Occipital lobe (tissue), 1 donor: ENCODE measurements at regions not wholly inside any gene's neighbourhood (a gene's known extent, or its start where the extent isn't known, plus 50 kb on each side); places are given as distances from the start of the nearest gene placed in this dataset.

Experiments used
- DNase-seq: peaks from one replicate; lab custom pipeline; 2025; lab: John Stamatoyannopoulos, UW

DNA sequence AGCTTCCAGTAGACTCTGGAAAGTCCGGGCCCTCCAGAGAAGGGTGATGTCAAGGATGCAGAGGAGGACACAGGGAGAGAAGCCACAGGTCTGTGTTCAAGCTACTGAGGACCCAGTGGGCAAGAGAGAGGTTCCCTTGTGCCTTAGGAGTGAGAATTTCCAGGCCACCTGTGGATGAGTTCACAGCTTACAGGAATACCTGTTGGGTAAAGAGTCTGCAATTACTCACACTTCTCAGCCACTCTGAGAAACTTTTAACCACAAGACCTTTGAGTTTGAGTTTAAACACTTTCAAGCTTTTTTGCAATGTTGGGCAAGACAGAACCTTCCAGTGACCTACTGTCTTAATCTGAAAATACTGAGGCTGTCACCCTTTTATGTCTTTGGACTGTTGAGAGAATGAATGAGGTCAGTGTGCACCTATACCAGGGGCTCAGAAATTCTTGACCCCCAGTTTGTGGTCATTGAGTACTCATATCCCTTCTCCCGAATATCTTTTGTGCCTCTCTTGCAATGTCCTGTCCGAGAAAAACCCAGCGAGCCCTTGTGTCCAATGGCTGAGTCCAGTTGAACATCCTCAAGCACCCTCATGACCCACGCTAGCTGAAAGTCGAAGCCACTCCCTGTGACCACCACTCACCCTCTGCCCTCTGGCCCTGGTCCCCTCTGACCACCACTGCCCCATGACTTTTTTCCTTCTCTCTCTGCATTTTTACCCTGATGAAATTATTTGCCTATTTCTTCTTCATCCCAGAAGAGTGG, 368.5 kb upstream of the ZNF507 start:
- DNase-seq = no peak

DNA sequence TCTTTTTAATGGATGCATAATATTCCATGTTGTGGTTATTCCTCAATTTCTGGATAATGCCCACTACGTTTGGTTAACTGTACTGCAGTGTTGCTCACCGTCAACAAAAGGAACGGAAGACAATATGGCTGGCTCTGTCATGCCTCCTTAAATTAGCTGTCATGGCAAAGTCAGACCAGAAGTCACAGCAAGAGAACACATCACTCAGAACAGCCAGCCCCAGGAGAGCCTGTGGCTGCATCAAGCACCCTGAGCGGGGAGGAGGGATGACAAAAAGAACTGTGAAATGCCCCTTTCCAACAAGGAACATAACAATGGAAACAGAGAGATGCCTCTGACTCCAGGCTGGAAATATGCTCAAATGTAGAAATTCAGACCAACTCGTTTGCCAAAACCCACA, 366.0 kb upstream of the ZNF507 start:
- no peak for DNase-seq

DNA sequence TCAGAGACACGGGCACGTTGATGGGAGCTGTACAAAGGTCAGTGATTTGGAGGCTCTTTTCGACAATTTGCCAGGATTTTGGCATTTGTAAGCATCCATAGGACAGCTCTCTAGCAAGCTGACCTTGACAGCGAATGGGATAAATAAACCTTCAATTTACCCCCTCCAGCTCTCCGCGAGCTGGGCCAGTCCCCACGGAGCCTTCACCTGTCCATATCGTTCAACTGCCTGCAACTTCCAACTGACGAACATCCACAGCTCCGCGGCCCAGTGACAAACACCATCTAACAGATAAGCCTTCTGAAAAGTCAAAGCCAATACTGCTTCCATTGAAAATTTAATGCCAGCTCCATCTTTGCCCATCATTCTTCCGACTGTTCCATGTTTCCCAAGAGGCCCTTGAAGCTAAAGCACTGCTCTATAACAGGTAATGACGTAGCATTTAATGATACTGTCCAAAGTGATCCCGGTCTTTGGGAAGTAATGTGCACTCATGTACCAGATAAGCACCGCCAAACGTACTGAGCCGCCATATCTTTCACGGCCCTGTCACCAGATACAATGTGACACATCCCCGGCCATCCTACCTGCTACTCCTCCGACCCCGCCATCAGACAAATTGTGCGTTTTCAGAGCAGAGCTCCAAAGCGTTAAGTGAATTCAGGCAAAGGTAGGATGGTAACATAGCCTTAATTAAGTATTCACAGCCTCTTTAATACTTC, 365.3 kb upstream of the ZNF507 start:
- DNase-seq = no peak

DNA sequence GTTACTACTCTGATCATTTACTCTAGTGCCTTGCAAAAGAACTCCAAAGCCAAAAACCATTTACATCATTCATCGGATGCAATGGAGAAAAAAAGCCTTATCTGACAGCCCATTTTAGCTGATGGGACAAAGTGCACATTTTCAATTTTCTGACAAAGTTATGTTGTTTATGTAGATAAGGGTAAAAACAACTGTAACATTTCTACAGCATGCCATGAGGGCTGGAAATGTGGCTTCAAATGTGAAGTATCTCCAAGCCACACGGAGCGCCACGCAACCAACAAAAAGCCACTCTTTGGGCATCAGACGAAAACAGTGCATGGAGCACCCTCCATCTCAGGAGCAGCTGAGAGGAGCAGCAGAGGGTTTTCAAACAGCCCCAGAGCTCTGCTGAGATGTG, 364.6 kb upstream of the ZNF507 start:
- DNase-seq = no peak

DNA sequence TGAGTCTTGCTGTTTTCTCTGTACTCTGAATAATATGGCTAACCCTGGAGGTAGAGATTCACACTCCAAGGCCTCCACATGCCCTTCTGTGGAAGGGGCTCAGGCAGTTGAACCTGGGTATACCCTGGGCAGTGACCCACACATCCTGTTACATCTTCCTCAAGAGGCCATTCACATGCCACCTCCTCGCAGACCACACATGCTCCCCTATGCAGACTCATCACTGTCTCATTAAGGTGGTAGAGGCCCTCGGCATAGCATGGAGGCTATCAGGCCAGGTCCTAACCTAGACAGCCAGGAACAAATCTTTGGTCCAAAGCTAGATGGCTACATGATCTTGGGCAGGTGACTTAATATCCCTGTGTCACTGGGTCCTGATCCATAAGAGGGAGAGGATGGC, 363.9 kb upstream of the ZNF507 start:
- no peak for DNase-seq

DNA sequence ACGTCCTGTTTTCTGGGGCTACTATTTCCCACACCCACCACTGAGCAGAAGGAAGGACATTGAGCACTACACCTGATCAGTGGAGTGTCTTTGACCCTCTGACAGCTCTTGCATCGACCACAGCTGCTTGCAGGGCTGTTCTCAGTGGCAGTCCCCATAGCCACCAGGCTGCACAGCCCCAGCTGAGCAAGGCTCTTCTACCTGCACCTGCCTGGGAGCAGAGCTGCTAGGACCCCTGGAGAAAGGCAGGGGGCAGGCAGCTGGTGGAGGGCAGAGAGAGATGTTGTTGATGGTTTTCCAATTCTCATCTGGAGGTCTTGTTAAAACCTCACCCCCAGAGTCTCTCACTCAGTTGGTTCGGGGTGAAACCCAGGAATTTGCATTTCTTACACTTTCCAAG, 361.8 kb upstream of the ZNF507 start:
- DNase-seq = no peak

DNA sequence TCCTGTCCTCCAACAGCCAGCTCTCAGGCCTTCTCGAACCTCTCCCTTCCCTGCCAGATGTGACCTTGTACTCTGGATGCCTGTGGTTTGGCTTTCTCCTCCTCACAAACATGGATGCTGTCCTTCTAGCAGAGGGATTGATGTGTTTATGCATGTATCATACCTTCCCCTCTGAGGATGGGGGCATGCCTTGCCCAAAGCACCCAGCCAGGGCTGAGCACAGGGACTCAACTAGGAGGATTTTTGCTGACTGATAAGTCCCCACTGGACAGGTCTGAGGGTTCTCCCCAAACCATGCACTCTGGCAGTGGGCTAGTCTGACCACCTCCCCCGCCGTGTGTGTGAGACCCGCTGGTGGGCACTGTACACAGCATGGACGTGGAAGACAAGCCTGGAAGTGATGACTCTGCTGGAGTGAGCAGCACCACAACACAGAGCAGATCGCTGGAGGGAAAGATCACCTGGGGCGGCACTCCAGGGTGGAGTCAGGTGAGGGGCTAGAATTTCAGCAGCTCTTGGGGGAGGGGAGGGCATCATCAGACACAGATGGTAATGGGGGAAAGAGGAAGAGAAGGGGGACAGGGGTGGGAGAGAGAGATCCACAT, 360.3 kb upstream of the ZNF507 start:
- no peak for DNase-seq

DNA sequence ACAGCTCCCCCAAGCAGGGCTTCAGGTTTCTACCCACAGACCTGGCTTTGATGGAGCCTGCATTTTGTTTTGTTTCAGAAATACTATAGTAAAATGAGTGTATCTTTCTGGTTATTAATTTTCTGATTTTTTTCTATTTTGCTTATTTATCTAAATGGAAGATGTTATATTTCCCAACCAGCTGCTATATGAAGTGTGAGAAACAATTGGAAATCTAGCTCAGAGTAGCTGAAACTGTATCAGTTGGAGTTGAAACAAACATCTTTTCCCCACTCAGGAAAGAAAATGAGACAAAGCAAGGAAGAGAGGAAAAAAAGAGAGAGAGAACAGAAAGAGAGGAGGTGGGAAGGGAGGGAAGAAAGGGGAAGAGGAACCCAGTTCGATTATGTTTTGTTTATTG, 358.5 kb upstream of the ZNF507 start:
- no peak for DNase-seq

DNA sequence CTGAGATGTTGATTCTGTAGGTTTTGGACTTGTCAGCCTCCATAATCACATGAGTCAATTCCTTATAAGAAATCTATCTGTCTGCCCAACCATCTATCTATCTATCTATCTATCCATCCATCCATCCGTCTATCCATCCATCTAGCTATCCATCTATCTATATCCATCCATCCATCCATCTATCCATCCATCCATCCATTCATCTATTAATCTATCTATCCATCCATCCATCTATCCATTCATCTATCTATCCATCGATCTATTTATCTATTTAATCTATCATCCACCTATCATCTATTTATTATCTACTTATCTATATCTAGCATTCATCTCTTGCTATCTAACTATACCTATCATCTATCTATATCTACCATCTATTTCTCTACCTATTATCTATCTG, 357.2 kb upstream of the ZNF507 start:
- DNase-seq = no peak

DNA sequence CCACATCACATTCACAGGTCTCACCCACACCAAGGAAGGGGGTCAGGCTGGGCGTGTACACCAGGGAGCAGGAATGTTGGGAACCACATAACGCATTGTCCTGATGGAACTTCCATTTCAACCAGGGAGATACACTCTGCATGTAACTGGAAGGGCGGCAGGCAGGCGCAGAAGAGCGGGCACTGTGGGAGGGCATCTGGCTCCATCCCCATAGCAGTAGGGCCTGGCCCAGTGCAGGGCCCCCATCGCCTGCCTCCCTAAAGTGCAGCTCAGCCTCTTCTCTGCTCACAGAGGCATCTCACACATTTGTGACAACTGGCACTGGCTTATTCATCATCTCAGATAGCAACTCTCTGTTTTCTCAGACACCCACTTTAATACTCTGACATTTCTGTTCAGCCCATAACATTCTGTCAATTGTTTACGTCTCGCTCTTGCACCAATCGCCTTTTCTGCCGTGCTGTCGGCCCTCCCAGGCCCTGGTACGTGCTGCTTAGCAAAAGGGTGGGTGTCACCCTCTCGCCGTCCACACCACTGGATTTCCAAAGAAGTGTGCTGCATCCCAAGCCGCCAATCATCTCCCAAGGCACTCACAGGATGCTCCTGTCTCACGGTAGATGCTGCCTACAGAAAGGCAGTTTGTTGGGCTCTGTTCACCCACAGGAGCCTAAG, 353.3 kb upstream of the ZNF507 start:
- no peak for DNase-seq

DNA sequence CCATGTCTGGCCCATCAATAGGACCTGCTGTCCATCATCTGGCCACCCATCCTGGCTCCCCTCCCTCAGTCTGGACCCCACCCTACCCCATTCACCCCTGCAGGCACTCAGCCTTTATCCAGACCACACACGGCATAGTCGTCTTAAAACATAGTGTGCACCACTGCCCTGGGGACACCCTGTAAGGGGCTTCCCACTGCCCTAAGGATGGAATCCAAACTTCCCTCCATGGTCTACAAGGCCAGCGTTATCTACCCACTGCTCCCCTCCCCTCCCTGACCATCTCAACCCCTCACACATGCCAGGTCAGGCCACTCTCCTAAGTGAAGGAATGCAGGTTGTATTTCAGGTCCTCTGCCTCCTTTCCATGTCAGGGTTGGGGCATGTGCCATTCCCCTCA, 352.7 kb upstream of the ZNF507 start:
- DNase-seq = no peak

DNA sequence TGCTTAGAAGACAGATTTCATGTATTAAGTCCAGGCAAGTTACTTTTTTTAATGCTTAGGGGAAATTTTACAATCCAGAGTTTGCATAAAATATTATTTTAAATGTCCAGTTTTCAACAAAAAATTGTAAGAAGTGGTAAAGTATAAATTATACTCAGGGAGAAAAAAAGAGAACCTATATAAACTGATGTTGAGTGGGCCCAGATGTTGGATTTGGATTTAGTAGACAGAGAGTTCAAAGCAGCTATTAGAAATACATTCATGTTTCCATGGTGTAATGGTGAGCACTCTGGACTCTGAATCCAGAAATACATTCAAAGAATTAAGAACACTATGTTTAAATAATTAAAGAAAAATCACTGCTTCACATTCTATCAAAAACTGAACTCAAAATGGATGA, 349.9 kb upstream of the ZNF507 start:
- no peak for DNase-seq

DNA sequence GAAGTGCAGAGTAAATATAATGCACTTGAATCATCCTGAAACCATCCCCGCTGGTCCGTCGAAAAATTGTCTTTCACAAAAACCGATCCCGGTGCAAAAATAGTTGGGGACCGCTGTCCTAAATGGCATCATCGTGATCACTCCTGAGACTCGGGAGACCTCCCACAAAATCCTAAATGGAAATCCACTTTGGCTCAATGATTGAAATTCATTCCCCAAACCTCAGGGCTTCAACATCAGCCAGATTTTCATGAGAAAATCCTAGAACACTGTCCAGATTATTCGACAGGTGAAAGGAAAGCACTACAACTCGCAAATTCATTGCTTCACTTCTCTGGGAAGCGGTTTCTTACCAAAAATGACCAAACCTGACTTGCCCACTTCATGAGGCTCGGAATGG, 335.3 kb upstream of the ZNF507 start:
- no peak for DNase-seq

DNA sequence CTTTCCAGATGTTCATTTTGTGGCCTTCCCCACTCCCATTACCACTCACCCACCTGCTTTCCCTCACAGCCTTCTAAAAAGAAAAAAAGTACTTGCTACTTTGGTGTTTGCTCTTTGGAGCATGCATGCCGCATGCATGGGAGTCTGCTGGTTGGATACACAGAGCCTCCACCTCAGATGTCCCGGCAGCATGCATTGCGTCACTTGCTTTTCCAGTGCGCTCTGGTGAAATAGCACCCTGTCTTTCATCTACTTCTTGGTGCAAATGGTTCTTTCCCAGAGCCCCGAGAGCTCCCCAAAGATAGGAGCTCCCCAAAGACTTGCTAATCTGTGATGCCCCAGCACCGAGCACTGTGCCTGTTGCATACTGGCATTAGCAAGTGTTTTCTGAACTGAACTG, 333.2 kb upstream of the ZNF507 start:
- no peak for DNase-seq

DNA sequence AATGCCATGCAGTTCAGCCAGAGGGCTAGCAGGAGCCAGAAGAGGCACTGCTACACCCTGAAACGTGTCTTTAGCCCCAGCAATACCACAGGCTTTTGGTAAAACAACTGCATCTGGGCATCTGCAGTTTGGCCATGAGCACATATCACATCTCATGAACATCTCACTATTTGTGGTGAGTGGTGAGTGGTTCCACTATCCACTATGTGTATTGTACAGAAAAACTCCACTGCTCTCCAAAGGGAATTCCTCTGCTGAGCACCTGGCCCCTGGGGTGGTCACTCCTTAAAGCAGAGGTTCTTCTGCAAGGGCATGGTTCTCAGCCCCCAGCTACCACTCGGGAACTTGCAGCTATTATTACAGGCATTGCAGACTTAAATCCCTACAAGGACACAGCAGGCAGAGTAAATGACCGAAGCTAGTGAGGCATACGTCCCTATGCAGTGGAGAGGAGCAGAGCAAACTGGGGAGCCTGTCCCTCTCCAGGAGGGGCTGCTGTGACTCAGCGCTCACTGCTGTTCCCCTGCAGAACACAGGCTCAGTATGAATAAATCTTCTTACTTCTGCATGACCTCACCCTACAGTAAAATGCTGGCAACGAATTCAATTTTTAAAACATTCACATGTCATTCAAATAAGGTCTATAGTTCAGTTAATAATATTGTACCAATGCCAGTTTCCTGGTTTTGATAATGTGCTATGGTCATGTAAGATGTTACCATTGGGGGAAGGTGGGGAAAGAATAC, 332.4 kb upstream of the ZNF507 start:
- DNase-seq = no peak

DNA sequence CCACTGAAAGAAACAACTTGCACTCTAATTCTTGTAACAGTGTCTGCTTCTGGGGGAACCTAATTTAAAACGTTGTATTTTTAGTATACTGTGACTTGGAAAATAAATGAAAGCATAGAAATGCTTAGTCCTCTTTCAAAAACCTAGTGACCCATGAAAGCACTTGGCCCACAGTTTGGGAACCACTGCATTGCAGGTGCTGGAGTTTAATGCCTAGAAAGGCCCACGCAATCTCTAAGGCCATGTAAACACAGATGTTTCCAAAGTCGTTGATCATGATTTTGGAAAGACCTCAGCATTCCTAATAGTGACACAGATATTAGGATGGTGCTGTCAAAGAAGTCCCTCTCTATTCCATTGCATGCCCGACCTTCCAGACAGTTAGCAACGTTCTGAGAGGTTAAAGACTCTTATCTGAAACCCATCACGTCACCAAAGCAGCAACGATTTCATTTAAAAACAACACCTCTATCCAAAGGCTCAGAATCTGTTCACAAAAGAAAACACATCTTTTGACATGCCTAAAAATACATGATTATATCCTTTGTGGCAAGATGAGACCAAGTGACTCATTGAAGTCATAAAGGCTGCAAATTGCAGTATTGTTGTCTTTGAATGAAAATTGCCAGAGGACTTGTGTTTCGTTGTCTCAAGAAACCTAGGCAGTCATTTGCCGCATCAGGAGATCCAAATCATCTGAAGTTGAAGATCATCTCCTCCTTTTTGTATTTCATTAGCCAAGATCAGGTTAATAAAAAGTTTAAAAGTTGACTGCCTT, 328.0 kb upstream of the ZNF507 start:
- no peak for DNase-seq

DNA sequence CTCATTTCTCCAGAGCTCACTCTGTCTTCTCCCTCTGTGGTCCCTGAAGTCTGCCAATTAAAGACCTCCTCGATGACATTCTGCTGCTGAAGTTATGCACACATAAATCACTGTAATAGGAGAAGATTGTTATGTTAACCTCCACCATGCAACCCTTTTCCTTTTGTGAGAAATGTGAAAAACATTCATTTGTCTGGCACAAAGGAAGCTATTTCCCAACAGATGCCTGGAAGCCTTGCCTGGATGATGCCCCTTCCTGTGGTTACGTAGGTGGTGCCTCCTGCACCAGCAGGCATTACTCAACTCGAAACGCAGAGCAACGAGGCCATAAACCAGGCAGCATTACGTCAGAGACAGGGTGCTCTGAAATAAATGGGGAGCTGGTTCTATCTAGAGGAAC, 327.4 kb upstream of the ZNF507 start:
- no peak for DNase-seq

DNA sequence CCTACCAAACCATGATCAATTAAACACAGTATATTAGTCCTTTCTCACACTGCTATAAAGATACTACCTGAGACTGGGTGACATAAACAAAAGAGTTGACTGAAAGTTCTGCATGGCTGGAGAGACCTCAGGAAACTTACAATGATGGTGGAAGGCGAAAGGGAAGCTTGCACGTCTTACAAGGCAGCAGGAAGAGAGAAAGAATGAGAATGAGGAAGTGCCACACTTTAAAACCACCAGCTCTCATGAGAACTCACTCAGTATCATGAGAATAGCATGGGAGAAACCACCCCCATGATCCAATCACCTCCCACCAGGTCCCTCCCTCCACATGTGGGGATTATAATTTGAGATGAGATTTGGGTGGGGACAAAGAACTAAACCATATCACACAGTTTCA, 324.9 kb upstream of the ZNF507 start:
- DNase-seq = no peak

DNA sequence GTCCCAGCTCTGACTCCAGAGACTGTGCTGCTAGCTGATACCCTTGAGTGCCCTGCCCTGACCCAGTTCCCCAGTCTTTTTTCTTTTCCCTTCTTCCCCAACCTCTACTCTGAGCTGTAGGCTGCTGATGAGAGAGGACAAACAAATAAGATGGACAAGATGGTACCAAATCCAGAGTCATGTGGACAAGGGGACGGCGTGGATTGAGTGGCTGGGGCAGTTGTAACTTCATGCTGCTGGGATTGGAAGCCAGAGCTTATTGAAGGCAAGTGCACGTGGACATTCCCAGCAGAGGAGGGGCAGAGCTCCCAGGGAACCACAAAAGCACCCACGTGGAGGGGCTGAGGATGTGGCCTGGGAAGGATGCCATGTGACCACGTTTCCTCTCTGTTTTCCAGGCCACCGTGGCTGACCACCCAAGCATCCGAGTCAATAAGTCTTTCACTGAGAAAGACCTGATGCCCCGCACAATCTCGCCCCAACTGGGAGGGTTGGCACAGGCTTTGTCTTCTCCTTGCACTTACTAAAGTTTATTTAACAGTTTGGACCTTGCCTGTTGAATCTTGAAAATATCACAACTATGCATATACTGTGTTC, 323.3 kb upstream of the ZNF507 start:
- no peak for DNase-seq
